ENCODE measurements at regions not wholly inside any gene's neighbourhood (a gene's known extent, or its start where the extent isn't known, plus 50 kb on each side); places are given as distances from the start of the nearest gene placed in this dataset.

DNA sequence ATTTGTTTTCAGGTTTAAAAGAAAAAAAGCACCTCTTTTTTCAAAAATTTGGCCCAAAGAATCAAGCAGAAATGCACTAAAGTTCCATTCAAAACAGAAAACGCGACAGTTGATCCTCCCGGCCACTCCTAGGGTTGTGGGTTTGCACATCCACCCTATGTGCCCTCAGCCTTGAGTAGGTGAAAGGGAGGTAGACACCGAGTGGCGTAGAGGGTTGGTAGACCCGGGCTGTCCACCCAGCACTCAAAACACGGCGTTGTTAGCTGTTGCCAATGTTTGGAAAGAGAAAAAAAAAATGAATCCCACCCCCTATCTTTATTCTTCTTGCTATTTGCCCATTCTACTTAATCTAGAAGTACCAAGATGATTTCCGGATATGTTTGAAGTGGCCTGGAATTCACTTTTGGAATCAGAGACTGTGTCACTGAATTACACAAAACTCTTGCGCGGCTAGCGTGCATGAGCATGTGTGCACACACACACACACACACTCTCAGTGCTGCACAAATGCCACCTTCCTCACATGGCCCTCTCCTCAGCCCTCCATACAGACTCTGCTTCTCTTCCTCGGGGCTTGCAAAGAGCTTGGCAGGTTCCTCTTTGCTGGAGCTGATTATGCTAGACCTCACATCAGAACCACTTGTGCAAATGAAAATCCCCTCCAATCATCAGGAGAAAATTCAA, 110.2 kb upstream of the HAND1 start:
- TF ChIP-seq, protein P1, sequence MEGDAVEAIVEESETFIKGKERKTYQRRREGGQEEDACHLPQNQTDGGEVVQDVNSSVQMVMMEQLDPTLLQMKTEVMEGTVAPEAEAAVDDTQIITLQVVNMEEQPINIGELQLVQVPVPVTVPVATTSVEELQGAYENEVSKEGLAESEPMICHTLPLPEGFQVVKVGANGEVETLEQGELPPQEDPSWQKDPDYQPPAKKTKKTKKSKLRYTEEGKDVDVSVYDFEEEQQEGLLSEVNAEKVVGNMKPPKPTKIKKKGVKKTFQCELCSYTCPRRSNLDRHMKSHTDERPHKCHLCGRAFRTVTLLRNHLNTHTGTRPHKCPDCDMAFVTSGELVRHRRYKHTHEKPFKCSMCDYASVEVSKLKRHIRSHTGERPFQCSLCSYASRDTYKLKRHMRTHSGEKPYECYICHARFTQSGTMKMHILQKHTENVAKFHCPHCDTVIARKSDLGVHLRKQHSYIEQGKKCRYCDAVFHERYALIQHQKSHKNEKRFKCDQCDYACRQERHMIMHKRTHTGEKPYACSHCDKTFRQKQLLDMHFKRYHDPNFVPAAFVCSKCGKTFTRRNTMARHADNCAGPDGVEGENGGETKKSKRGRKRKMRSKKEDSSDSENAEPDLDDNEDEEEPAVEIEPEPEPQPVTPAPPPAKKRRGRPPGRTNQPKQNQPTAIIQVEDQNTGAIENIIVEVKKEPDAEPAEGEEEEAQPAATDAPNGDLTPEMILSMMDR (conservative IDR thresholded peaks at IDR 0.05; ENCODE audit: low read depth in 2 of 2): no peak
- no peak for TF ChIP-seq CREB1 (CRISPR knock-in tag; IDR thresholded peaks at IDR 0.05; ENCODE audit: low read depth)
- no peak for TF ChIP-seq POLR2AphosphoS5 (IDR thresholded peaks at IDR 0.05; ENCODE audit: low read depth)
- no peak for TF ChIP-seq EZH2 (IDR thresholded peaks at IDR 0.05; ENCODE audit: low read depth, unreplicated experiment)
- no peak for TF ChIP-seq ZNF114 (CRISPR knock-in tag; IDR thresholded peaks at IDR 0.05)
- TF ChIP-seq, protein P2, sequence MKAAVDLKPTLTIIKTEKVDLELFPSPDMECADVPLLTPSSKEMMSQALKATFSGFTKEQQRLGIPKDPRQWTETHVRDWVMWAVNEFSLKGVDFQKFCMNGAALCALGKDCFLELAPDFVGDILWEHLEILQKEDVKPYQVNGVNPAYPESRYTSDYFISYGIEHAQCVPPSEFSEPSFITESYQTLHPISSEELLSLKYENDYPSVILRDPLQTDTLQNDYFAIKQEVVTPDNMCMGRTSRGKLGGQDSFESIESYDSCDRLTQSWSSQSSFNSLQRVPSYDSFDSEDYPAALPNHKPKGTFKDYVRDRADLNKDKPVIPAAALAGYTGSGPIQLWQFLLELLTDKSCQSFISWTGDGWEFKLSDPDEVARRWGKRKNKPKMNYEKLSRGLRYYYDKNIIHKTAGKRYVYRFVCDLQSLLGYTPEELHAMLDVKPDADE (IDR thresholded peaks at IDR 0.05): no peak
